NCI-H1105 (cell line): ENCODE measurements at regions not wholly inside any gene's neighbourhood (a gene's known extent, or its start where the extent isn't known, plus 50 kb on each side); places are given as distances from the start of the nearest gene placed in this dataset.
A peak's percentile ranks its signal among the peaks of the same experiment; 100 is the strongest.

ENCODE experiments used
- DNase-seq: peaks from one replicate; lab custom pipeline; 2025; lab: John Stamatoyannopoulos, UW

DNA sequence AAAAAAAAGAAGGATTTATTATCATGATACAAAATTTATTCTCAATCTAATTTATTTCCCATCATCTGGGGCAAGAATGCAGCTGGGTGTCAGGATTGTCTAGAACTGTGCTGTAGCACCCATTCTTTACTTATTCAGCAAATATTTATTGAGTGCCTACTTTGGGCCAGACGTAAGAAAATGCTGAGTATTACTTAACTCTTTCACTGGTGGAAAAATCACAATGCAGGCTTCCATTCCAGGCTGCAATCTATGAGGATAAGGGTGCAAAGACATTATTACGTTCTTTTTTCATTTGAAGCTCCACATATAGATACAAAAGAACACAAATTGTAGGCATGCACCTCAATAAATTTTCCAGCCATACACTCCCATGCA is 86.0 kb upstream of the CDKN3 start:
- no peak for DNase-seq

DNA sequence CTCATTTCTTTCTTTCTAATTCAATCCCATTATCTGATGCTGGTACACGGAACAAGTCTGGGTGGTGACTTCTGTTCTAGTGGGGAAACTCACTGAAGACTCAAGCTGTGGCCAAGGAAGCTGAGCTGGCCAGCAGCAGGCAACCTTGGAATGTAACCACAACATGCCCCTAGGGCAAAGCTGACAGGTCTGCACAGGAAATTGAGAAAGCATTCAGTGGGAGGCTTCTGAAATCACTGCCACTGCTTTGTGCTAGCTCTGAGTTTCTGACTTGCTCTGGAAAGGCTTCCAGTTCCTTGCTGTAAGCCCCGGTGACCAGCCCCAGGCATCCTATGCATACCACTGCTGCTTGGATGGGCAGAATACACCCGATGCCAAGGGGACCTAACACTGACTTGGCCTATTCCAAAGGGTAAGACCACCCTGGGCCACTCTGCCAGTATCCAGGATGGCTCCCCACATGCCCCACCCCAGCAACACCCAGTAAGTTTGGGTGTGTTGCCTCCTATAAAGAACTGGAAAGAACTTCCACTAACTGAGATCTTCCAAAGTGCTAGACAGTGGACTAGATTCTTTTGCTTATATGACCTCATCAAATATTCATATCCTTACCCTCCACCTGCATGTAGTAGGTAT is 84.5 kb upstream of the CDKN3 start:
- no peak for DNase-seq

DNA sequence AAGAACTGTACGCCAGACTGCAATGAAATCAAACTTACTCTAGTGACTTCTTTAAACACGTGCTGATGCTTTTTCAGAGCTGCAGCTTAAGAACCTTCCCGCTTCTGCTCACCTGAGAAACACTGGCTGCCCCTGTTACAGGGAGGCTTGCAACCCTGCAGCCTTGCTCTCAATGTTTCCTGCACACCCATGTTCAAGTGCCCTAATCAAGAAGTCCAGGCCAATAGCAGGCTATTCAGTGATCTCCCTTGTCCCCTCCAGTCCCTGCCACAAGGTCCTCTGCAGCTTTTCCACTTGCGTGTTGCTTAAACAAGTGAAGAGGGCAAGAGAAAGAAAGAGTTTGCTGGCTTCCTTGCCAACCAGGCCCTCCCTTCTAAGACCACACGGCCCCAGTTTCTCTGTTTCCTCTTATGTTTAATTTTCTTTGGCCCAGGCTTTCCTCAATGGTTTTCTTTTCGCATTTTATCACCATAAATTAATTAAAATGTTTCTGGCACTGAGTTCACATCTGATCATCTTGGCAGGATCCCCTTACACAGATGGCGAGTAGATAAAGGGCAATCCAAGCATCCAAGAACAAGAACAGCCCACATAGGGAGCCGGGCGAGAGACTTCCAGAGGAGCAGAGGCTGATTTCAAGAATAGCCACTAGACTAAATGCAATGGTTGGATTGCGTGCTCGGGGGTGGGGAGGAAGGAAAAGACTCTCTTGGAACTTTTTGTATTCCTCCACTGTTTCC is 82.3 kb upstream of the CDKN3 start:
- no peak for DNase-seq

DNA sequence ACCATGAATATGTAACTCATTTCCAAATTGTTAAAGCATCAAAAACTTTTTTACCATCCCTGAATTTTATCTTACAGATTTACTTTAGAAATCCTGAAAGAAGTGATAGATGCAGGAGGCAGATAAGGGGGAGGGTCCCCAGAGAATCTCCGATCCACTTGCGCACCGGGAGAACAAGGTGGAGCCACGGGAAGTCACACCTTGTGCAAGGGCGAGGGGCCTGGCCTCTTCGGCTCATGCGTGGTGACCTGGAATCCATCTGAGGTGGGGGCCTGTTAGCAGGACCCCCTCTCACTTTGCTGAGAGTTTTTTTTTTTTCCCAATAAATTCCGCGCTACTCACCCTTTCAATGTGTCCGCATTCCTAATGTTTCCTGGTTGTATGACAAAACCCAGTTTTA is 80.2 kb upstream of the CDKN3 start:
- no peak for DNase-seq

DNA sequence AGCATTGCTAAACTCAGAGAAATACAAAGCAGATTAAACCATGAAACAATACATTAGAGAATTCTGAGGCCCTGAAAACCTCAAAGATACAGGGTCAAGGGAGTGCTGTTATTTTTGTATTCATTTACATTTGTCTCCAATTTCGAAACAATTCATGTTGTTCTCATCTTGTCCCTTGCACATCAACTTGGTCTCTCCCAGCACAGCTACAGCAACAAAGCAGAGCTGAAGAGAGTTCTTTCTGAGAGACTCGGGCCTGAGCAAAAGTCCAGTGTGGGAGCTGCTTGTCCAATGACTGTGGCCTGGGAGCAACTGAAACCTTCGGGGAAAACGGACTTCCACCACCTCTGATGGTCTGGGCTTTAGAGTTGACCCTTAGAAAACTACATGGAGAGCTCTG is 79.4 kb upstream of the CDKN3 start:
- DNase-seq, result no peak

DNA sequence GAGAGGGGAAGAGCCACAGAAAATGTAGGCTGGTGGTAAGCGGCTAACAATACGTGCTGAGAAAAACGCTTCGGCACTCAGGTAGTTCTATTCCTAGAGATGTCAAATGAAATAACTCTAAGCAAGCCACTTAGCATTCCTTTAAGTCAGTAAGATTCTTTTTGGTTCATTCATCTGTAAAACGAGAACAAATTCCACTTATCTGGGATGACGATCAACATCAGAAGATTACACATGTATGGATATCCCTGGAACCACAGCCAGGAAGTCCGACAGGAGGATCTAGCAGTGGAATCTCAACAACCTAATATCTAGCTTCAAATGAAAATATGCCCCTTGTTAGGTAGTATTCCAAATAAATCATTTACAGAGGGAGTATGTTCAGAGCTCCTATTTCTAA is 74.6 kb upstream of the CDKN3 start:
- no peak for DNase-seq

DNA sequence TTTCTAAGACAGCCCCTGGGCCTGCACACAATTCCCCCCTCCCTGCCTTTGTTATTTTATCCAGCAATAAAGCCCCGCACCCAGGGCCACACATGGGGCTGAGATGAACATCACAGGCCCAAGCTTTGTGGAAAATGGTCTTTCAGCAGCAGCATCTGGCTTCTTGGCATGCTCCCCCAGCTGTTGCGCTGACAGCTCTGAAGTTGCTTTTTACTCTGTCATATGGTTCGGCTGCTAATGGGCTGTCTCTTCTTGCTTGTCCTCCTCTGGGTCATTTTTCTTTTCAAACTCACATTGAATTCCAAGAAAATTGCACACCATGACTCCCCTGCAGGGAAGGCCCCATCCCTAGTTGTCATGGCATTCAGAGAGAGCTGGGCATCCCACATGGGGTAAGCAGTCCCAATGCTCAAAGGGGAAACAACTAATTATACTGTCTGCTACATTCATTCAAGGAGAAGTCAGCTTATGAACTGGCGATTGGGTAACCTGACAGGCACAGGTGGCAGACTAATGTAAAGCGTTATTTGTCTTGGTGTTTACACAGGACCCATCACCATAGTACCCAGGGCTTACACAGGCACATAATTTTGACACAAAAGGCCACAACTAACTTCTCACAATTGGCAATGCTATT is 74.0 kb upstream of the CDKN3 start:
- DNase-seq, result no peak

DNA sequence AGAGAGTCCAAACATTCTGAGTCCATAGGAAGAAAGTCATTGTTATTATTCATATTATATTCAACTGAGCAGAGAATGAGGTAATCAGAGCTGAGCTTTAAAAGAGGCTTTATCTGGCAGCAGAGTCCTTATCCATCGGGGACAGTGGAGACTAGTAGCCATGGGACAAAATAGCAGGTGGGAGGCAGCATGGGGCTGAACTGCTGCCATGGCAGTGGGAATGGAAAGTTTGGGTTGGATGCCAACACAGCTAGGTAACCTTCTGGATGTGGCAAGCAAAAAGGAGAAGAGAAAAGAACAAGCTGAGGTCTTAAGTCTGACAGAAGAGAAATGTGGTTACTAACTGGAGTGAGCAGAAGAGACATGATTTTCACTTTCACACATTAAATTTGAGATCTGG is 71.0 kb upstream of the CDKN3 start:
- no peak for DNase-seq

DNA sequence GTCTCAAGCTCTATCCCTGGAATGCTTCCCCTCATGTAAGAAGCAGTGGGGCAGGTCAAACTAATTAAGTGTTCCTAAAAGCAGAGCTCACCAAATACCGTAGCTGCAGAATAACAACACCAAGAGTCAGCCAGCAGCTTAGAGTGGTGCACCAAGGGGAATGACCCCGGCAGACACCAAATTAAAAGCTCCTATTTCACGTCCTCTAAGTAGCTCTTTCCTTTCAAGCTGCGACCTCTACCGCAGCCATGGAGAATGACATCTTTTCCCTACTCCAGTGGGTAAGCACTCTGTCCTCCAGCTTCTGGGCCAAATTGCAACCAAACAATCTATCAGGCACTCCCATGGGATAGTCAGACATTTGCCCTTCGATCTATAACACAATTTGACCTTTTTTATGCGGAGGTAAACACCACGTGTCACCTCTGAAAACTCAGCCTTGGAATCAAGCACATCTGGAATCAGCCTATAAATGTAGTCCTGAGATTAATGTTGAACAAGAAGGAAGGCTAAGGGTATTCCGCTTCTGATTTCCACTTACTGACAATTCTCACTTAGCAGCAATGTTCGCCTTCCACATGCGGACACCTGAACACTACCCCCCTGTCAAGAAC is 67.6 kb upstream of the CDKN3 start:
- DNase-seq, result peak; percentile 52

DNA sequence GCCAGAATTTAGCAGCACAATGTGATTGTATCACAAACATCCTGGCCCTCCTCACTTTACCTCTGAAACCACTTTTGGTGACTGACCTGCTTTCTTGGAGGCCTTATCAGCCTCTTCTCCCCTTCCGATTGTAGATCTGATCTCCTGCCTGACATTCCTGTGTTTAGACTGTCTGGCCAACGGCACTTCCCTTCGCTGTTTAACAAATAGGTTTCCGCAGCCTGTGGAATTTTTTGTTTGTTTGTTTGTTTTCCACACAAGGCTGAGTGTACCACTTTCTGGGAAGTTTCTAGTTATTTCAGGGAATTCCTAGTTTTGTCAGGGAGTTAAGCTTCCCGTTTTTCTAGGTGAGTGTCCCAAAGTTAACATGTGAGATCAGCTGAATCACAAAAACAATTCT is 65.9 kb upstream of the CDKN3 start:
- no peak for DNase-seq

DNA sequence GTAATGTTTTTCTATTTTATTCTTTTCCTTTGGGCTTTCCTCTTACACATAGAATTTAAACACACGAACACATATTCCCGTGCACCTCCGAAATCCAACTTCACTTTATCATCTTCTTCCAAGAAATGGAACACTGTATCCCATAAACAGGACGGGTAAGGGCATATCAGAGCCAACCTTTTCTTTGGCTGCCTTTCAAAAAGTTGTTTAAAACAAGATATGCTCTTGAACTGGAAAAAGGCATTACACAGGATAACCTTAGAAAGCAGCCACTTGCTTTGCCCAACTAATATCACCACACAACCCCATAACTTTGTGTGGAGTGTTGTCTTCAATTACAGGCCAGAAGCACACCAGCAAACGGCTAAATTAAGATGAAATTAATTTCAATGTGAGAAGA is 65.3 kb upstream of the CDKN3 start:
- no peak for DNase-seq

DNA sequence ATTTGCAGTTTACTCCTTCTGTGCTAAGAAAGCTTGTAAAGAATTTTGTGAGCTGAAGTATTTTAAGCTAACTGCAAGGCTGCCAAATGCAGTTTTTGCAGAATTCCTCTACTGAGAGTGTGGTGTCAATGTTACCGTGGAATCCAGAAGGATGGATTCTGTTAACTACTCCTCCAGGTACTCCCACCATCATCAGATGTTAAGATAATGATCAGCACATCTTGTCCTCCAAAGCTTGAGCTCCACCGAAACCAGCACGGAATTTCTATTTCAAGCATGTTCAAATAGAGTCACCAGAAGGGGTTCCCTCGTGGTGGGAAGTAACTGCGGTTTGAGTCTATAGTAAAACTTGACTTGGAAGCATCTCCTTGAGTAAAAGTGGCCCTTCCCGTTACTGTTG is 64.3 kb upstream of the CDKN3 start:
- DNase-seq, result no peak

DNA sequence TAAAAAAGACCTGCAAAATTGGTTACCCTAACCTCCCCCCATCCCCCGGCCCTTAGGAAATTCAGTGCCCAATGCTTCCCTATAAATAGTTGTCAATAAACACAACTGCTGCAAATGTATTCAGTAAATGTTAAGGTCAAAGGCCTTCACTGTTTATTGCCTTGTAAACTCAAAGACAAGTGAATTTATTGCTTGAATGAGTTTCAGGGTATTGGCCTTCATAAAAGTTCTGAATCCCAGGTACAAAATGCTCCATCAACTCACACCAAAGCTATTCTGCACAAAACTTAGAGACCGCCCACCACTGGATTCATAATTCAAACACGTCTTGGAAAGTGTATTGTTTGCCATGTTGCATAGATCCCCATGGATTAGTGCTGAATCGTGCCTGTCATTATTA is 63.3 kb upstream of the CDKN3 start:
- no peak for DNase-seq

DNA sequence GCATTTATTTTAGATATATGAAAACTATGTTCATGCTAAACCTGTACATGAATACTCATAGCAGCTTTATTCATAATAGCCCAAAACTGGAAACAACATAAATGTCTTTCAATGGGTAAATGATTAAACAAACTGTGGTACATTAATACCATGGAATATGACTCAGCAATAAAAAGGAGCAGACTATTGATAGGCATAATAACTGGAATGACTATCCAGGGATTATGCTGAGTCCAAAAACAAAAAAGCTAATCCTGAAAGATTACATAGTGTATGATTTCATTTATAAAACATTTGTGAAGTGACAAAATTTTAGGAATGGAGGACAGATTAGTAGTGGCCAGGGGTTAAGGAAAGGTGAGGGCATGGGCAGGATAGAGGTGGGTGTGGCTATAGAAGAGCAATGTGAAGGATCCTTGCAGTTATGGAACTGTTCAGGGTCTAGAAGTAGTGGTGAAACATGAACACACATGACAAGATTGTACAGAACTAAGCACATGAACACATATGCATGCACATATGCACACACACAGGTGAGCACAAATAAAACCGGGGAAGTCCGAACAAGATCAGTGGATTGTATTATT is 61.1 kb upstream of the CDKN3 start:
- DNase-seq, result no peak

DNA sequence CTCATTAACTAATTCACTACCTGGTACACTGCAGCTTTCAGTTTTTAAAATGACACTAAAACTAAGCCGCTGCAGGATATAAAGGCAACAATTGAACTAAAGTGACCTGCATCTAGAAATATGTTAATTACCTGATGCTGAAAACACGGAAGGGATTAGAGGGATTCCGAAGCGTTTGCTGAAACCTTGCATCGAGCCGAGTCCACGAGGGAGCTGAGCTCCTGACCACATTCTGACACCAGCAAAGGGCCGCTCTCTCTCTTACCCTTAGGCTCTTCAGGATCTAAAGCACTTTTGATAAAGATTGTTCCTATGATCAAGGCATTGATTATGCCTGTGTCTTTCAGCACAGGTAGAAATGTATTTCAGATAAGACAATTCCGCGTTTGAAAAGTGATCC is 59.5 kb upstream of the CDKN3 start:
- no peak for DNase-seq

DNA sequence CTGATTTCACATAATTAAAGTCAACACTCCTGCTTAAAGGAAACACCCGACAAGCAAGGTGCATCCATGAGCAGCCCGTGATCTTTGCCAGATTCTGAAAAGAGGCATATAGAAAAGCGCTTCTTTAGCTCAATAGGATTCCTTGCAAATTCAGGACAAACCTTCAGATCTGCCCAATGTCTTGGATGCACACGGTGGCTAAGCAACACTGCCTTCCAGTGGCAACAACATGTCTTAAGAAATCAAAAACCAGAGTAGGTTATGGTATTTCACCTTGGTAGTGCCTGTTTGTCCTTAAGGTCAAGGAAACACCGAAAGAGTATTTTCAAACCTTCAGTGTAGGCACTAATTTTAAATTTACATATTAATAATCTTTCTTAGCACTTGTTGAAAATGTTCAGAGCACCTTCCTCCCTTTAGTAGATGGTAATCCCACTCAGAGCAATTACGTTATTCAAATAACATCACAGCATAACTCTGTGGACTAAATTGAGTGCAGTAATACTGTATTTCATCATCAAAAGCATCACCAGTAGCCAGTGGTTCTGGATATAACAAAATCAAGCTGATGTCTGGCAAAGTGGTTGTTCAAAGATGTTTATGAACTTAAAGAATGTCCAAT is 58.0 kb upstream of the CDKN3 start:
- DNase-seq, result no peak

DNA sequence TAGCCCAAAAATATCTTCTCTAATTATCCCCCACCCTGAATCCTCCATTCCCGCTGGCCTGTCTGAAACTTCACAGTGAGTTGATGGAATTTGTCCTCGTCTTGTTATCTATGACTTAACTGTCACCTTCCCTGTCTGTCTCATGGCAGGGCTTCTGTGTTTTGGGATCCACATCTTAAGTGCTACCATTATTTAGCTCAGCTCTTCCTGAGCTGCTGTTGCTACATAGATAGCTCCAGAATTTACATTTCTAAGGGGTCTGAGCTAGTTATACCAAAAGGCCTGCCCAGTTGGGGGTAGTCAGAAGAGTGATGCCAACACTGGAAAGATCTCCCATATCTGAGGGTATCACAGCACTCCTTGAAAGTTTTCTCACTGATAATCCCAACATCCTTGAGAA is 57.0 kb upstream of the CDKN3 start:
- DNase-seq, result no peak

DNA sequence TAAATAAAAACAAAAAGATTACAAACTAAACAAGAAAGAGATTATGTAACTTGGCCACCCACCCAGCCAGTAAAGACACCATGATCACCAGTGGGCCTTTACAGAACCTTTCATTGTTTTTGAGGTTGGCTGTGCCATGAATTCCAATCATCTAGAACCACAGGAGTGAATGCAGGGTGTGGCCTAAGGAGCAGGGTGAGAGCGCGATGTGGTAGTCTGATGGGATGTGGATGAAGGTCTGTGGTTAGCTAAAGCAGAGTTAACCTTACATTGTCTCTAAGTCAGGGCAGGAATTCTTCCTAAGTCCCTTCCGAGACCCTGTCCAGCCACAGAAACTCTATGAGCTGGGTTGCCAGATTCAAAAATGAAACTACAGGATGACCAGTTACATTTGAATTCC is 54.0 kb upstream of the CDKN3 start:
- DNase-seq, result no peak

DNA sequence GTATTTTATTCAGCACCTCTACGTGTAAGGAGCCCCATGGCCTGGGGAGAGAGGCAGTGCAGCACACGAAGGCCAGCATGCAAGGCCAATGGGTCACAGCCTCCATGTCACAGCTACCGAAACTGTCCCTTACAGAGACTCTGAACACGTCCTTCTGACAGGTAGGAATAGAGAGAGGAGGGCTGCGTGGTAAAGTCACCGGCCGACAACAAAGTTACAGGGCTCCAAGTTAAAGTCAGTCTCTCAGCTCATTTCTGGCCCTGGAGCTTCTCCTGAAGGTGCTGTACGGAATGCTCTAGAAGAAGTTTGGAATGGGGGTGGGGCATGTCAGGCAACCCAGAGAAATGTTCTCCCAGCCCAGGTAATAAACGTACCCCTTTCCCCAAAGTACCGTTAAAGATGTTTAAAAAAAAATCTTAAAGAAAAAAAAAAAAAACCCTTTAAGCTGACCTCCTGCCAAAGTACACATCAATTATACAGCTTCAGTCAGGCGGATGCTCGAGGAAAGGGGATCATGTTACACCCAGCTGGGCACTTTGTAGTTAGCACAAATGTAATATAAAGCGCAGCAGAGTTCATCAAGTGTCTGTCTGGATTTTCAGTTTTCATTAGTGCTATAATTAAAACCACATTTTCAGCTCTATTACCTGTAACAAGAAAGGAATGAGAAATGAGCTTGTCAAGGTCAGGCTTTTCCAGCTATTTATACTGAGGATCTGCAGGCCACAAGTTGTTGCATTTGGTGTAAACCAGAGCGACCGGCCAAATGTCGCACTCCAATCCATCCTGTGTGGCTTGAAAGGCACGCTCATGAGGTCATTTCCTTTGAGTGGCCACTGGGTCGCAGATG is 53.3 kb upstream of the CDKN3 start:
- DNase-seq, result peak; percentile 96

DNA sequence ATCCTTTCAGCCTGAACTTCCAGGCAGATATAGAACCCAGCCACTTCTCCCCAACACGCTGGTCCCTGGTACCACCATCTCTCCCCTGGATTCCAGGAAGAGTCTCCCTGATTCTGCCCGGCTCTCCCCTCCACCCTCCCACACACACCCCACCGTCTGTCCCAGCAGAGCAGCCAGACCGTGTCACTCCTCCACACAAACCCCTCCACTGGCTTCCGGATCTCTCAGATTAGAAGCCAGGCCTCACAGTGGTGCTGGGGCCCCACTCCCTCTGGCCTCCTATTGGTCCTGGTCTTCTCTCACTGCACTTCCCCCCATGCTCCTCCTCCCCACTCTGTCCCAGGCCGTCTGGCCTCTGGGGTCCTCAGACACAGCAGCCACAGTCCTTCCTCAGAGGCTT is 52.4 kb upstream of the CDKN3 start:
- DNase-seq, result no peak

DNA sequence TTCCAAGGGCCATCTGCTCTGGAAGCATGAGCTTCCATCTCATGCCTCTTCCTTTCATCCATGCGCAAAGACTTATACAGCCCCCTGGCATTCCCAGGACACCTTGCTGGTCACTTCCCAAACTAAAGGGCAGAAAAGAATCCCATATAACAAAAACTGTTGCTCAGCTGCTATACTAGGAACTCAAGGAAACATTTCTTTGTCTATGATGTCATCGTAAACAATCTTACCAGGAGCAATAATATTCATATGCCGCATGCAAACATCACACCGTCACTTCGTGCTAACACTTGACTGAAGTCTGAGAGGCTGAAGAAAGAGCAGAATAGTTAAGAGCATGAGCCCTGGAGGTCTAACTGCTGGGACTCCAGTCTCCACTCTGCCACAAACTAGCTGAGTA is 50.5 kb upstream of the CDKN3 start:
- no peak for DNase-seq
